Middle frontal gyrus (tissue), 1 donor: ENCODE measurements at regions not wholly inside any gene's neighbourhood (a gene's known extent, or its start where the extent isn't known, plus 50 kb on each side); places are given as distances from the start of the nearest gene placed in this dataset.

ENCODE experiments used
- DNase-seq: peaks from one replicate; pipeline ENCODE4 v3.0.0-alpha.2; 2015; ENCODE audit warnings: low spot score; ENCODE audit errors: extremely low spot score

DNA sequence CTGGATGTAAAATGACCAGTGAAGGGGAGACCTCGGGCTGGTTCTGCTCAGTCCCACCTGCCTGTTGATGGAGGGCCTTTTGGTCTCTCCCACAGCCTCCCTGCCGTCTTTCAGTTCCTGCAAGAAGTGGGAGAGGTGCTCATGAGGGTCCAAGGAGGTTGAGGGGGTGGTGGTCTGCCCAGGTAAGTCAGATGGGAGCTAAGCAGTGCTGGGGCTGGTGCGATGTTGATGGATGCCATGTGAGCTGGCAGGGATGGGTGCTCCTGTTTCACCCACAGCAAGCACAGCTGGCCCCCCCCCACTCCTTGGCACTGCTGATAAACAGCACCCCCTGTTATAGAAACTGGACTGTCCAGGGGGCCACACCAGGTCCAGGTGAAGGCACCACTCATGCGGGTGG, 145.6 kb downstream of the NSG2 start:
- no peak for DNase-seq

DNA sequence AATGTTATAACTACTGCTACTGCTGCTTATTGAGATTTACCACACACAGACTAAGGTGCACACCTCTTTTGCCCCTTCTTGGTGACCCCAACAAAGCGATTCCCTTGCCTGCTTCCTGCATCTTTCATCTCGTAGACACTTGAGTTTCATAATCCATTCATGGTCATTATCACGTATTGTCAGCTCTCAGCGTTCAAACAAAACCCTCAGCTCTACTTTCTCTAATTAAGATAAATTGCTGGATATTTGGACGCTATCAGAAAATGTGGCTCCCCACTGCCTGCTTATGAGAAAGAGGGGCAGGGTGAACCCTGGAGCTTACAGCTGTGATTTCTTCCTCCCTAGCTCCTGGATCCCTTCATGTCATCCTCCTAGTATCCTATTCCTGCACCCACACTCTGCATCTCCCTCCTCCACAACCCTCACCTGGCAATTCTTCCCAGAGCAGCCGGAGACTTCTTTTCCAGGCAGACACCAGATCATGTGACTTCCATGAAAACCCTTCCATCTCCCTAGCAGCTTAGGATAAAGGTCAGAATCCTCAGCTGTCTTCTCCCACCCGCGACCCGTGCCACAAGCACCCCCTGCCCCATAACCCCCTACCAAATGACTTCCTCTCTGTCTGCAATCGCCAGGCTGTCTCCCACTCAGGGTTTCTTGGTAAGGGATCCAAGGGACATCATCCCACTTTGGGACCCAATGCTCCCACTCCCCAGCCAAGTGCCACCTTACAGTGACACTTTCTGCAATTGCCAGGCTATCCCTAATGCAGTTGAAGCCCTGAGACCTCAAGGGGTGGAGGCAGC, 146.5 kb downstream of the NSG2 start:
- DNase-seq = no peak

DNA sequence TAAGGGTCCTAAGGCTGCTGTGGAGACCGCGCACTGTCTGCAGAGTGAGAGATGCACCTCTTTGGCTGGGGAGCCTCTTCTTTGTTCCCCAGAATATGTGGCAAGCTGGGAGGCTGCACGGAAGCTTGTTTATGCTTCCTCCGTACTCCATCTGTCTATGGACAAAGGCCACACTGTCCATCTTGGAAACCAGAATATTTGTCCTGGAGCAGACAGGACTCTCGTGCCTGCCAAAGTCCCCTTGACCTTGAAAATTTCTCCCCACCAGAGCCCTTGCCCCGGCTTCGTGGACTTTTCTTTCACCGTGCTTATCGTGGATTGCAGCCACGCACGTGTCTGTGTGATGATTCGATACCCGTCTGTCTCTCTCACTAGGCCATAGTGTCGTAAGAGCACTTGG, 147.4 kb downstream of the NSG2 start:
- DNase-seq = no peak

DNA sequence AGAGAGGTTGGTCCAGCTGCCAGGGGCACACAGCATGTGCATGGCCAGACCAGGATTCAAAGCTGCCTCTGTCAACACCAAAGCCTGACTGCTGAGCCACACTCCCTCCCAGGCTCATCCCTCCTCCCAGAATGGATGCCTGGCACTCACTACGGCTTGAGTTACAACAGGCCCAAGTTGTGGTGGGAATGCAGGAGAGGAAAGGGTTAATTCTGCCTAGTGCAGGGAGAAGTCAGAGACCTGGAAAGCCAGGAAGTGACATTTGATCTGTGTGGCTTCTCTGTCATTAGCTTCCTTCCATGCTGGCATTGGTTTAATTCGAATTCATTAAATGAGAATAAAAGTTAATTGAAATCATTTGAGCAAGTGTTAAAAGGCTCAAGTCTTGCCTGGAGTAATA, 150.0 kb downstream of the NSG2 start:
- DNase-seq = no peak

DNA sequence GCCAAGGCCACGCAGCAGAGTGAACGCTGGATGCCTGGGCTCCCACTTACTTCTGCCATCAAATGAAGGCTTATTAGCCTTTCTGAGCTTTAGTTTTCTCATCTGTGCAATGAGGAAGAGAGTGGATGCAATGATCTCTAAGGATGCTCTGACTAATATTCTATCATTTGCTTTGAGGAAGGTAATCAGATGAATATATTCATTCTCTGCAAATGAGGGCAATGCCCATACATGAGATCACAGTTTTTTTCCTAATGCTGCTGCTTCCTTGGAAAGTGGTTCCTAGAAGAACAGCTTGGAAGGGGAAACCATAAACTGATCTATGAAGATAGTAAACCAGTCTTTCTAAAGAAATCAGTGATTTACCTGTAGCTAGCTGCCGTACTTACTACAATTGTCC, 152.4 kb downstream of the NSG2 start:
- no peak for DNase-seq

DNA sequence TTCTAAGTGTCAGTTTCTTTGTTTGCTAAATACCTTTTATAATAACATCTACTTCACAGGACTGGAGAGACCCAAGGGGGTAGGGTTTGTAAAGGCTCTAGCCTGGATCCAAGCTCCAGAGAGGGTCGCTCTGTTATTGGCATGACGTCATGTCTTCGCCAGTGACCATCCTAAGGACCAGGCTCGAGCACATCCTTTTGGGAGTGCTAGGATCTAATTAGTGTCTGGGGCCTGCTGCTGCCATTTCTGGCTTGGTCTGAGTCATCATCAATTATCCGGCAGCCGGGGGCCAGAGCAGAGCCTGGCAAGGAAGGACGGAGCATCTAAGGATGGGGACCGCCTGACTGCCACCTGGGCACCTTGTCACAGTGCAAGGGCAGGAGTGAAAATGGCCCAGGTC, 153.0 kb downstream of the NSG2 start:
- DNase-seq = no peak

DNA sequence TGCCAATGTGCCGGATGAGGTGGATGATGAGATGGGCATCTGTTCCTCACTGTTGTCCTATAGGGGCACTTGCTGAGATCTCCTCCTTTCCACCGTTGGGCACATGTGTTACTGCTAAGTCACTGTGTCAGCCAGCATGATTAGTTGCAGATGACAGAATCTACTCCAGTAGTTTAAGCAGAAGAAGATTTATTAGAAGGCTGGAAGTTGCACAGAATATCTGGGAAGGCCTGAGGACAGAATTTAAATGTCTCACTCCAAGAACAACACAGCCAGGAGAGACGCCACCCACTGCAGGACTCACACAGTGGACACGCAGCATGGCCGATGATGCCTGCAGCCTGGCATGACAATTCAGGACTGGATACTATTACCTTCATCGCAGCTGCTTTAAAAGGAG, 157.5 kb downstream of the NSG2 start:
- DNase-seq = no peak

DNA sequence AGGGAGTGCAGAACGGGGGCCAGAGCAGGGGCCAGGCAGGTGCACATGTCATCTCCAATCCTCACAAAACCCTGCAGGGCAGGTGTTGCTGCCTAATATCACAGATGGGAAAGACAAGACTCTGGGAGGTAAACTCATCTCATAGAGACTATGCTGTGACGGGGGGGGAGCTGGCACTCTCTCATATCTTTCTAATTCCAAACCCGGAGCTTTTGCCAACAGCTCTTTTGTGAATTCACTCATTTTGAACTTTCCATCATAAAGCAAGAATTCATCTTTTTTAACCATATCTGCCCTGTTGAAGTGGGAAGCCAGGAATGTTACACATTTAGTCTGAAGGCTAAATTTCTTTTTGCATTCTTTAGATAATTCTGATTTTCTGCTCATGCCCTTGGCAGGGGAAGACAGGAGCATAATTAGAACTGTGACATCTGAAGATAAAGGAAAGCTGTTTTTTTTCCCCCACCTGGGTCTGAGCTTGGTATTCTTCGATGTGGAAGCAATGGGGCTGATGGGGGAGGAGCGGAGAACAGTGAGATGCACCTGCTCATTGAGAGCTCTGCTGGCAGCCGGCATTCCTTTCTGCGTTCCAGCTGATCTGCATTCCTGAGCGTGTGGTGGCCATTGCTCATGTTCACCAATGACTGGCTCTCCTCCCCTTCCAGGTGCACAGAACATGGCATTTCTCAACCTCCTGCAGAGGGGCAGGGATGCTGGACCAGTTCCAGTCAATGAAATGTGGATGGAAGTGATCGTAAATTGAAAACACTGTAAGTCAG, 159.2 kb downstream of the NSG2 start:
- DNase-seq = no peak

DNA sequence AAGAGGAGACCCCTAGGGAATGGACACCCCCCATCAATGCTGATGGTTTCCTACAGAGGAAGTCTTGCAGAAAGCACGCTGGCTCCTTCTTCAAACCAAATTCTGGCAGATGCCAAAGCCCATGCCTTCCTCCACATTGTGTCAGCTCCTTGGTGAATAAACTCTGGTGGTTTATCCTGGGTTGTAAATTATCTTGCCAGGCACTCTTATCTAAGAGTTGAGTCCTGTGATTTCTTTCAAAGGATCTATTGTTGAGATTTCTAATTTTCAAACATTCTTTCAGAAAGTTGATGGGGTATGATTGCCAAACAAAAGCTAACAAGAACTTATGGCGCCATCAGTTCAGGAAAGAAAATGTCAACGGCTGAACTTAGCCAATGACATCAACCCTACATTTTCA, 160.4 kb downstream of the NSG2 start:
- DNase-seq = no peak

DNA sequence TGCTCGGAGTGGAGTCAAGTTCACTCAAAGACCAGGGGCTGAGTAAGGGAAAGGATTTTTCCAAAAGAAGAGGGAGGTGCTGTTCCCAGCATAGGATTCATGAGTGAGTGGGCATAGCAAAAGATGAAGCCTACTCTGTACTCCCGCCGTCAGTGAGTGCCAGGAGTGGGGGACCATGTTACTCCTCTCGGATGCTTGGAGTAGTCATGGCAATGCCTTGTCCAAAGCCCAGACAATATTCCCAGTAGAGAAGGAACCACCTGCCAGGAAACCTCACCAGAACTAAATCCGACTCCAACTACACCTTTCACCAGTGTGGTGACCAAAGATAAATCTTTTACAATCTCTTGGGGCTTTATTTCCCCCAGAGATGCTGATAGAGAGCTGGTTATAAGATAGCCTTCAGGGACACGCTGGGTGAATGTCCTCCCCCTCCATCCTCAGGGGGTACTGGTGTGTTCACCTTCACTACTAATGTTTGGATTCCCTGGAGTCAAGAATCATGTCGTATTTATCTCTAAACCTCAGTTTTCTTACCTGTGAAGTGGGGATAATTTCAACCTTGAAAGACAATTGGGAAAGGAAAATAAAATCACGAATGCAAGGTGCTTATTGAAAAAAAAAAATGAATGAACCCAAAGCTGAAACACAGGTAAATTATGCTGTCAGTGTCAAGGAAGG, 165.2 kb downstream of the NSG2 start:
- DNase-seq = no peak

DNA sequence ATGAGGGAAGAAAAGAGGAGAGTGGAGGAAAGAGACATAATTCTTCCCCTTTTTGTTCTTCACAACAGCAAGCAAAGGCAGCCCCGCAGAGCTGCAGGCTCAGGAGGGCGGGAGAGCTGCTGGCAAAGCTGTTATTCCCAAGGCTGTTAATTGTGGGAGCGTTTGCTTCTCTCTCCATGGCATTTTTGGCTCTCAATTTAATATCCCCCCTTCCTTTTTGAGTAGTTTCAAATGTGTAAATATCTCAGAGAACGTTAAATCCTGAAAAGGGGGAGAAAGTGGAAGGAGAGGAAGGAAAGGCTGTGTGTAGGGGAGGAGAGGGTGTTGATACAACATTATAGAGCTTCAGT, 165.7 kb downstream of the NSG2 start:
- no peak for DNase-seq

DNA sequence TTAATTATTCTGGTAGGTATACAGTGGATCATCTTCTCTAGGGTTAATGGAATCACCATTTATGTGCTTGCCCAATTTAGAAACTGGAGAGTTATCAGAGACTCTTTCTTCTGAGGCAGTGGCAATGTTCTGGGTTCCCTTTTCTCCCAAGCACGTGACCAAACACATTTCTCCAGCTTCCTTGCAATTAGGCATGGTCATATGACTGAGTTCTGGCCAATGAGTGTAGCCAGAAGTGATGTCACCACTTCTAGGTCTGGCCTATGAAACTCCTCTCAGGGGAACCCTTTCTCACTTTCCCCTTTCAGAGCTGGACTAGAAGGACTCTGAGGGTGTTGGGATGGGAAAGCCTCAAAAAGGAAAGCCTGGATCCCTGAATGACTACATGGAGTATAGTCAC, 172.0 kb downstream of the NSG2 start:
- DNase-seq = no peak

DNA sequence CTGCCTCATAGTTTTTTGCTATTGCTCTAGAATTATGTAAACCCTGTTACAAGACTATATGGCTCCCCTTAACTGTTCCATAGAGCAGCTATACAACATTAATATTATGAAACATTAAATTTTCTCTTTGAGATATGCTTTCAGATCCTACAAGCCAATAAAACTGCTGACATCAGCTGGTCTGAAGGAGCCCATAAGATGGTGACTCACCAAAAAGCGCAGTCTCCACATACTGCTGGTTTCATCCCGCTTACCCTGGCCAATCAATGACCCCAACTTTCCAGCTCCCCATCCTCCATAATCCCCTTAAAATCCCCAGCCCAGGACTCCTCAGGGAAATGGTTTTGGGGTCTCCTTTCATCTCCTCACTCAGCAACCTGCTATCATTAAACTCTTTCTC, 172.7 kb downstream of the NSG2 start:
- no peak for DNase-seq

DNA sequence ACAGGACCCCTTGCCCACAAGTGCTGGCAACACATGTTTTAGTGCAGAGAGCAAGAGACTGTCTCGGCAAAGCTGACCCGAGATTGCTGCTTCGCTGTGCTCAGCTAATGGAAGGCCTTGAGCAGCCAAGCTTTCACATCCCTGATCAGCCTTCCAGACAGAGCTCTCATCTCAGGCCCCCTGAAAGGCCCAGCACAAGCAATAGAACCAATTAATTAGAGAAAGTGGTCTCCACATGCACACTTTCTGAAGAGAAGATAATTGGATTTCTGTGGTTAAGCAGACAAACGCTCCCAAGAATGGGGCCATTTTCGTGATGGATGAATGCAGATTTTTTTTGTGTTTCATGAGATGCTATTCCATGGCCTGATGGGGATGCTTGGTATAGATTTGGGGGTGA, 174.9 kb downstream of the NSG2 start:
- DNase-seq = no peak

DNA sequence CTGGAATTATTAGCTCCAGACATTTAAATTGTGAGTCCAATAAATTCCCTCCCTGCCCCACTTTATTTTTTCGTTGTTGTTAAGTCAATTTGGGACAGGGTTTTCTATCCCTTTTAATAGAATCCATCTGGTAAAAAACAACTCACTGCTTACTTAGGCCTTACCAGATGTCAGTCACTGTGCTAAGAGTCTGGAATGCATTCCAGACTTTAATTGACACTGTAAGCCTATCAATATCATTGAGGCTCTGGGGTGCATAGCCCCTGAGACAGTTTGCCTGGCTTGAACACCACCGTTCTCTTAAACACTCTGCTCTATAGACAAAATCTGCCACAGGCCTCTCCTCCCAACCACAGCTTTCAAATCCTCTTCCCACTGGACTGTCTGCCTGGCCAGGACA, 175.9 kb downstream of the NSG2 start:
- DNase-seq = no peak

DNA sequence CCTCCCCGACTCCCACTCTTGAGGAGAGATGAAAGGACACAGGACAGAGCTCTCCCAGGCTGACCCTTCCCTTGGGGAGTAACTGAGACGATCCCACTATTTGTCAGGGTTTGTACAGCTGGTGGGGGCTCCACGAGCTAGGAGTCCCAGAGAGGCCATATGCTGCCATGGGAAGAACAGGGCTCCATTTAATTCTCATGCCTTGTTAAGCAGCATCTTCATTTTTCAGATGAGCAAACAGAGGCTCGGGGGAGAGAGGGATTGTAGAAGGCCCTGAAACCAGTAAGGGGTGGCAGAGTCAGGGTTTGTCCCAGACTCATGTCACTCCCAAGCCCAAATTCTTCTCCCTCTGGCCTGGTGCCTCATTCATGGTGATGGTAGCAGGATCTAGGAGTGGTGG, 176.4 kb downstream of the NSG2 start:
- DNase-seq = no peak

DNA sequence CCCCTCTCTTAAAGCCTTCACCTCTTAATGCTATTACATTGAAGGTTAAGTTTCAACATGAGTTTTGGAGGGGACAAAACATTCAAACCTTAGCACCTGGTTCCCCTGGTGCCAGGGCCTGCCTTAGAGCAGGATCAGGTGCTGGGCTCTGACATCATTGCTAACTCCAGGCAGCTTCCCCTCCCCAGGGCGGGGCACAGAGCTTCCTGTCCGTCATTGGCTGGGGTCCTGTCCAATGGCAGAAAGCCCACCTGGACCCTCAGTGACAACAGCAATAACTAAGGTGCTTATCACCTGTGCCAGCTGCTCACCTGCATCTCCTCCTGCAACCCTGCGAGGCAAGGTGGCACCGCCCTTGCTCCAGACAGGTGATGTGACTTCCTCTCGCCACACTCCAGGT, 177.4 kb downstream of the NSG2 start:
- DNase-seq = no peak

DNA sequence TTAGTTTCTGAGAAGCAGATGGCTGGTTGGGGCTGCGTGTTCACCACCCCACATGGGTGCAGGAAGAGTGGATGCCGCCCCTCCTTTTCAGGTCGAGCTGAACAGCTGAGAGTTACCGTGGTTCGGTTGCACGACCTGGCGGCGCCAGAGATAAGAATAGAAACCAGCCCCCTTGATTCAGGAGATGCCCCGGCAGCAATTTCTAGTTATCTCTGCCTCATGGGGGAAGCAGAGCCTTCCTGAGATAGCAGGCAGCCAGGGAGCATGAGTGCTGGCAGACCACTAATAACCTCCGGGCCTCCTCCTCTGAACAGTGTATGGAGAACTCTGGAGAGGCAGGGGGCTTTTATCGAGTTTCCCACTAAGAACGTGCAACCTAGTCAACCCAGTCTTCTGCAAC, 177.8 kb downstream of the NSG2 start:
- DNase-seq = no peak

DNA sequence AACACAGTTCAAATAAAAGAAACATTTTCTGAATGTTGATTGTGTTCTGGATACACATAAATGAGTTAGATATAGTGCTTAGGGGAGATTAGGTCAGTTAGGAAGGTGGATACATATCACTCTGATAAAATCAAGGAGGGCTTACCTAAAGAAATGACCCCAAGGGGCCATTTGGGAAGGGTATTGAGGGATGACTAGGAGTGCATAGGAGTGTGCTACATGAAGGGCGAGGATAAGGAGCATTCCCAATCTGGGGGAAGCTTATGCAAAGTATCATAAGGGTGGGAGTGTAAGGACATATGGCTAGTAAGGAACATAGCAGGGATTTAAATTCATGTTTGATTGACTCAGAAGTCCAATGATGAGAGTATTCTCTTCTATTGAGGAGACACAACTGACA, 183.6 kb downstream of the NSG2 start:
- DNase-seq = no peak

DNA sequence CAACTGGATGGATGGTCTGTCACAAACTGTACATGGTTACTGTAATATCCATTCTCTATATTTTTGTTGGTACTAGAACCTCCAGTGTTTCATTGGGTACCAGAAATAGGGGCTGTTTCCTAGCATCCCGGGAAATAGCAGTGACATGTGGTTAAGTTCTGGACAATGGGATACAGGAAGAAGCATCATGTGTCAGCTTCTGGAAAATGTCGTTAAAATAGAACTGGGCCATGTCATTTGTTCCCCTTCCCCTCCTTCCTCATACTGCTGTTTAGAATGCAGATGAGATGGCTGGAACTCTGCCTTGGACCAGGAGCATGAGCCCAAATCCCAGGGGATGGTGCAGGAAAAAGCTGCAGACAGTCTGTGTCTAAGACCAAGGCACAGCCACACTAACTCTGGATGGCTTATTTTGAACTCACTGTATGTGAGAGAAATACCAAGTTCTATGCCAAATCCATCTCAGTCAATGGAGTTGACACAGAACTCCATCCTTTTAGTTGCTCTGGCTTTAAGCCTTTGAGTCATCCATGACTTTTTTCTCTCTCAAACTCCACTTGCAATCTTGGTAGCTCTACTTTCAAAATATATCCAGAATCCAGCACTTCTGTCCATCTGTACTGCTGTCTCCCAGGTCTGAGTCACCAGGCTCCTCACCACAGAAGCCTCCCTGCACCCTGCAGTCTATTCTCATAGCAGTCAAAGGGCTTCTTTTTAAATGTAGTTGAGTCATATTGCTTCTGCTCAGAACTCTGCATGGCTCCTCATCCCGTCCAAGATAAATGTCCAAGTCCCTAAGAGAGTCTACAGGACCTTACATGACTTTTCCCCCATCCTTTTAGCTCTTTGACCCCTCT, 184.2 kb downstream of the NSG2 start:
- DNase-seq = no peak

DNA sequence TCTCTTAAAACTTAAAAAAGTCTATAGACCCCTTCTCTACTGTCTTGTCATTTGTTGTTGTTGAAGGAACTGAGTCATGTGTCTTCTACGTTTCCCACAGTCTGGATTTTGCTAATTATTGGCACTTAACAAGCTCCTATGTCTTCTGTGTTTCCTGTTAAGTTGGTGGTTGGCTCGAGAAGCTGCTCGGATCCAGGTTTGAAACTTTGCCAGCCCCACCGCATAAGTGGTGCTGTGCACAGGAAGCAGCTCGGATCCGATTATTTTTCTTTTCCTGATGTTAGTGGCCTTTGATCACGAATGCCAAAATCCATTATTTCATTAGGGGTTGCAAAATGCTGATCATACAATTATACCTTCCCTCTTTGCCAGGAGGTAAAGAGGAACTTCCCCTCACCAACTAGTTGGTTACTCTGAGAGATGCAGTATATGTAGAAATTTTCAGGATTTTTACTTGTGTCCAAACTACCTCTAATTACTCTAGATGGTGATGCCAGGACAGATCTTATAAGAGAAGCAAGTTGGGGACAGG, 186.5 kb downstream of the NSG2 start:
- DNase-seq = no peak
